GM19043 (cell line): ENCODE measurements at regions not wholly inside any gene's neighbourhood (a gene's known extent, or its start where the extent isn't known, plus 50 kb on each side); places are given as distances from the start of the nearest gene placed in this dataset.

Experiments
- ATAC-seq: cut with Tn5 transposase; IDR thresholded peaks from one replicate; pipeline ENCODE4 v1.9.1; 2021; ENCODE audit warnings: low read depth; ENCODE audit not compliant: unreplicated experiment

GRCh38 chr2:181828122-181828705 lies 63.3 kb upstream of the ITPRID2 start:
- no peak for ATAC-seq

DNA sequence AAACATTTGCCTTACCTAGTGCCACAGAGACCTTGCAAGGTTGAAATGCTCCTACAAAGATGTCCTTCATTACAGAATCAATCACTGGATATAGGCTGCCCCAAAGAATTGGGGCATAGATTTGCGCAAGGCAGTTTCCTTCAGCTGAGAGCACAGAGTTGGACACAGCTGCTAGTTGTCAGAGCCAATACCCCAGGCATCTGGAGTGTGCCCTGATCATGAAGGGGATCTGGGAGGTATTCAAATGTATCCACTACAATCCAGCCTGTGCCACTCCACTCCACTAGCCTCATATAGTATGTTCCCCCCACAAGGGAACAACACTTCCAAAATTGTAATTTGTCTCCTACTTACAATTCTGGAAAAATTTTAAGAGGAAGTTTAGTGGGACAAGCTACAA lies 62.3 kb upstream of the ITPRID2 start:
- no peak for ATAC-seq

DNA sequence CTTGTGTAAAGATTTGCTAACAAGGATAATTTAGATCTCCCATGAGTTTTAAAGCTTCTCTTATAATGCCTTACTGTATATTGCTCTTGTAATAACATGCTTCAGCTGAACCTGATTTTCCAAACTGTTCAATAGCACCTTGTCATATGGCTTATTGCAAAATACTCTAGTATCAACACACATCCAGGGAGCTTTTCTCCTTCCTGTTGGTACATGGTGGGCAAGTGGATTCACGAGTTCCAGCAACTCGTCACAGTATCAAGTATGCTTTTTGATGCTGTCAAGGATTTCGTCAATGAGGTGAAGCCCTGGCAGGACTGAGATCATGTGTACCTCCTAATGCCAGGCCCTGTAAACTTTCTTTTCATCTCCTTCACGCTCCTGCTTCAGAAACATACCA lies 59.5 kb upstream of the ITPRID2 start:
- no peak for ATAC-seq

GRCh38 chr2:181836583-181836982 lies 54.9 kb upstream of the ITPRID2 start:
- ATAC-seq, result peak; percentile 61

DNA sequence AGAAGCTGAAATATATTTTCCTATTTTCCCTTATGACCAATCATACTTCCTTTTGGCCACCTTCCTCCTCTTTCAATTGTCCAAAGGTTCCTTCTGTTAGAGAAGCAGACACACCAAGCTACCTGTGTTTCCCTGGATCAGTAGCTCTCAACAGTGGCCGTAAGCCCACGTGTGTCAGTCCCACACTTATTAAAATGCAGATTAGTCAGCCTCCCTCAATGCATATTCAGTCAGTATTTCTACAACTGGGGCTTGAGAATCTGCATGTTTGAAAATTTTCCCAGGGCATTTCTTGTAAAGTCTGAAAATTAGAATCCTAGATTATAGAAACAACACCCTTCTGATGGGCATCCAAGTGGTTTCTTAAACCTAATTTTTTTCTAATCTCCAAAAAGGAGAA lies 54.0 kb upstream of the ITPRID2 start:
- ATAC-seq, result no peak

GRCh38 chr2:181839811-181840210 lies 51.7 kb upstream of the ITPRID2 start:
- no peak for ATAC-seq

DNA sequence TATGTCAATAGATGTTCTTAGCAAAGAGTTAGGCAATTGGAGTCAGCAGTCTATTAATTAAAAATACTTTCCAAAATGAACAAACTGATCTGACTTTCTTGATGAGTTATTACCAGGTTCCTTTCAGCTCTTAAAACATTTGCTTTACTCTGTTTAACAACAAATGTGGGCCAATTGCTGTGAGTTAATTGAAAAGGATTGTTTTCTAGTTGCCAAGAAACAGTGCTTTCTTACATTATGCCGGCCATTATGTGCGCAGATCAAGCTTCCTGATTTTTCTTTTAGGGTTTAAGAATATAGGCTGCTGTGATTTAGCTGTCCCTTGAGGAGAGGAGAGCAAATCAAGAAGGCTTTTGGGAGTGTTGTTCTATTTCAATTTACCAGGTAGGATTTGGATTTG lies 50.5 kb upstream of the ITPRID2 start:
- ATAC-seq, result no peak
